HepG2 (cell line): ENCODE measurements at regions not wholly inside any gene's neighbourhood (a gene's known extent, or its start where the extent isn't known, plus 50 kb on each side); places are given as distances from the start of the nearest gene placed in this dataset.
"Not testable (repeated sequence)": the region's sequence is repeated elsewhere in the genome, so short reads cannot be mapped to it uniquely, and the experiment has no call there.

Experiments
- CBFB ChIP-seq: sonication (generic); formaldehyde crosslinking; IDR thresholded peaks from 2 replicates; pipeline ENCODE4 v1.4.0; 2020; ENCODE audit warnings: missing genetic modification reagents
- HDAC6 ChIP-seq: fragments of 200-600 bp; sonication (generic); IDR thresholded peaks from 2 replicates; pipeline ENCODE4 v1.7.0; 2017; ENCODE audit warnings: mild to moderate bottlenecking, antibody characterized with exemption, low read length, low read depth
- KAT8 ChIP-seq: IDR thresholded peaks from 2 replicates; pipeline ENCODE4 v1.6.1; 2016; ENCODE audit warnings: missing genetic modification reagents, missing compliant biosample characterization
- KDM1A ChIP-seq: IDR thresholded peaks from 2 replicates; pipeline ENCODE4 v1.6.1; 2016; ENCODE audit warnings: missing compliant biosample characterization
- TCF7L2 ChIP-seq: IDR thresholded peaks from 2 replicates; pipeline ENCODE4 v1.6.1; 2011; ENCODE audit warnings: mild to moderate bottlenecking, low read depth, low read length, moderate library complexity
- TEAD3 ChIP-seq: optimal IDR thresholded peaks from 2 replicates; pipeline ENCODE3; 2016; ENCODE audit warnings: borderline replicate concordance
- TF ChIP-seq, protein P1 (sequence below): sonication (generic); formaldehyde crosslinking; IDR thresholded peaks from 2 replicates; pipeline ENCODE4 v1.5.0; 2020; ENCODE audit warnings: mild to moderate bottlenecking, missing genetic modification reagents, moderate library complexity

DNA sequence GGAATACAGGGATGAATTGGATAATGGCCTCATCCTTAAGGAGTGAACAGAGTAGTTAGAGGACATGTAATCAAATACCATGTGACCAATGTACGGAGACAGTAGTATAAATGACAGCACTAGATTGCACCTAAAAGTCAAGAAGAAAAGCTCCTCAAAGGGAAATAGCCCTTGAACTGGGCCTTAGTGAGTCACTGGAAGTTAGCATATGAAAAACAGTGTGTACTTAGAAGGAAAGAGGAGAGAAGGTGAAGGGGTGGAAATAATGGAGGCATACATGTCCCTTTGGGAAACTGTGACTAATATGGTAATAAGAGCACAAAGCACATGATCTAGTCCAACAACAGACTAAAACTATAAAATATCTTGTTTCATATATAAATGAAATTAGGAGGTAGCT is 84.9 kb upstream of the FAM25C start:
- not testable (repeated sequence) for TF ChIP-seq TCF7L2; TEAD3 (CRISPR knock-in tag); HDAC6; KDM1A (CRISPR knock-in tag); KAT8 (CRISPR knock-in tag); CBFB (CRISPR knock-in tag)
- TF ChIP-seq, protein P1, sequence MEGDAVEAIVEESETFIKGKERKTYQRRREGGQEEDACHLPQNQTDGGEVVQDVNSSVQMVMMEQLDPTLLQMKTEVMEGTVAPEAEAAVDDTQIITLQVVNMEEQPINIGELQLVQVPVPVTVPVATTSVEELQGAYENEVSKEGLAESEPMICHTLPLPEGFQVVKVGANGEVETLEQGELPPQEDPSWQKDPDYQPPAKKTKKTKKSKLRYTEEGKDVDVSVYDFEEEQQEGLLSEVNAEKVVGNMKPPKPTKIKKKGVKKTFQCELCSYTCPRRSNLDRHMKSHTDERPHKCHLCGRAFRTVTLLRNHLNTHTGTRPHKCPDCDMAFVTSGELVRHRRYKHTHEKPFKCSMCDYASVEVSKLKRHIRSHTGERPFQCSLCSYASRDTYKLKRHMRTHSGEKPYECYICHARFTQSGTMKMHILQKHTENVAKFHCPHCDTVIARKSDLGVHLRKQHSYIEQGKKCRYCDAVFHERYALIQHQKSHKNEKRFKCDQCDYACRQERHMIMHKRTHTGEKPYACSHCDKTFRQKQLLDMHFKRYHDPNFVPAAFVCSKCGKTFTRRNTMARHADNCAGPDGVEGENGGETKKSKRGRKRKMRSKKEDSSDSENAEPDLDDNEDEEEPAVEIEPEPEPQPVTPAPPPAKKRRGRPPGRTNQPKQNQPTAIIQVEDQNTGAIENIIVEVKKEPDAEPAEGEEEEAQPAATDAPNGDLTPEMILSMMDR = not testable (repeated sequence)
